ENCODE measurements at regions not wholly inside any gene's neighbourhood (a gene's known extent, or its start where the extent isn't known, plus 50 kb on each side); places are given as distances from the start of the nearest gene placed in this dataset.

DNA sequence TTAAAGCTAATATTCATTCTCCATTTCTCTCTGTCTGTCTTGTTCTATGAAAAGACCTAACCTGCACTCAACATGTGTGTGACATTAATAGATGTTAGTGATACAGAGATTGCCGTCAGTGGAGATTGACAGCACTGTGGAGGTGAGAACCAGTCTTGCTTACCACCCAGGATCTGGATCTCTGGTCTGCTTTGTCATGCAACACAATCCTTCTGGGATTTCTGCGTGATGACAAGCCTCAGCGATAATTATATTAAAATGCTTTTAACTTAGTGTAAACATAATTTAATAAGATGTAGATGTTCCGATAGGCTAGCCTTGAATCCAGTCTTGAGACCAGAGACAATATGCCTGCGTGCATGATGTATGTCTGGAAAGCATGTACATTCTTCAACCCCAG is 262.0 kb upstream of the ZNF717 start:
- TF ChIP-seq CTCF (conservative IDR thresholded peaks at IDR 0.05) (no peak), EZH2 (IDR thresholded peaks at IDR 0.05; ENCODE audit: low read depth) (no peak)

Data from PC-9 (cell line).